ENCODE measurements at regions not wholly inside any gene's neighbourhood (a gene's known extent, or its start where the extent isn't known, plus 50 kb on each side); places are given as distances from the start of the nearest gene placed in this dataset.

DNA sequence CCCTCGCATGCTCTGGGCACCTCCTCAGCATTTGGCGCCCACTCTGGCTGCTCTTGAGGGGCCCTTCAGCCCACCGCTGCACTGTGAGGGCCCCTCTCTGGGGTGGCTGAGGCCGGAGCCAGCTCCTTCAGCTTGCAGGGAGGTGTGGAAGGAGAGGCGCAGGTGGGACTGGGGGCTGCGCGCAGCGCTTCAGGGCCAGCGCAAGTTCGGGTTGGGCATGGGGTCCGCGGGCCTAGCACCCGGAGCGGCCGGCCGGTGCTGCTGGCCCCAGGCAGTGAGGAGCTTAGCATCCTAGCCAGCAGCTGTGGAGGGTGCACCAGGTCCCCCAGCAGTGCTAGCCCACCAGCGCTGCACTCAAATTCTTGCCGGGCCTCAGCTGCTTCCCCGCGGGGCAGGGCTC is 305.6 kb upstream of the ANKRD30A start:
- ATAC-seq: no peak
- Histone ChIP-seq H3K9me3 (no peaks in the 10 kb centered on the region), H3K27me3 (no peaks in the 10 kb centered on the region), H3K36me3 (no peaks in the 10 kb centered on the region), H3K4me3 (no peak overlapping the region), H3K27ac (no peak overlapping the region), H3K4me1 (no peaks in the 10 kb centered on the region)
- intact Hi-C loops (cut with DNase I): no loop called here
- no peak for DNase-seq
- 91 to 98% methylated on average over 20 of the region's 20 CpGs for WGBS, 2 donors
- TF ChIP-seq, protein P1, sequence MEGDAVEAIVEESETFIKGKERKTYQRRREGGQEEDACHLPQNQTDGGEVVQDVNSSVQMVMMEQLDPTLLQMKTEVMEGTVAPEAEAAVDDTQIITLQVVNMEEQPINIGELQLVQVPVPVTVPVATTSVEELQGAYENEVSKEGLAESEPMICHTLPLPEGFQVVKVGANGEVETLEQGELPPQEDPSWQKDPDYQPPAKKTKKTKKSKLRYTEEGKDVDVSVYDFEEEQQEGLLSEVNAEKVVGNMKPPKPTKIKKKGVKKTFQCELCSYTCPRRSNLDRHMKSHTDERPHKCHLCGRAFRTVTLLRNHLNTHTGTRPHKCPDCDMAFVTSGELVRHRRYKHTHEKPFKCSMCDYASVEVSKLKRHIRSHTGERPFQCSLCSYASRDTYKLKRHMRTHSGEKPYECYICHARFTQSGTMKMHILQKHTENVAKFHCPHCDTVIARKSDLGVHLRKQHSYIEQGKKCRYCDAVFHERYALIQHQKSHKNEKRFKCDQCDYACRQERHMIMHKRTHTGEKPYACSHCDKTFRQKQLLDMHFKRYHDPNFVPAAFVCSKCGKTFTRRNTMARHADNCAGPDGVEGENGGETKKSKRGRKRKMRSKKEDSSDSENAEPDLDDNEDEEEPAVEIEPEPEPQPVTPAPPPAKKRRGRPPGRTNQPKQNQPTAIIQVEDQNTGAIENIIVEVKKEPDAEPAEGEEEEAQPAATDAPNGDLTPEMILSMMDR (IDR thresholded peaks at IDR 0.05): no peak
- no peak for FAIRE-seq

DNA sequence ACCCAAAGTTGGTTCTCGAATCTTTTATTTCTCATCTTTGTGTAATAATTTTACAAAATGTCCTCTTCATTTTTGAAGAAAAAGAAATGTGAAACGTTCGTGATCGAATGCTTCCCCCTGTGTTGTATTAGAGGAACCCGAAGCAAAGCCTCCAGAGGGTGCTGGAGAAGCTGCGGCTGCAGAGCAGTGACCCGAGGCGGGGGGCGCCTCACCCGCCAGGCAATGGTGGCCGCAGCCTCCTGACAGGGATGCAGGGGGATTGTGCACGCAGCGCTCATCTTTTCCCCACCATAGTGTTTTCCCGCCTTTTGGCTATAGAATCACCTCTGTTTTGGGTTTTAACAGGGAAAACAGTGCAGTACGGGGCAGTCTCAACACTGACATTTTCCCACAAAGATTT is 307.5 kb upstream of the ANKRD30A start:
- Histone ChIP-seq H3K9me3 (no peaks in the 10 kb centered on the region), H3K4me1 (no peaks in the 10 kb centered on the region), H3K27ac (no peak overlapping the region), H3K4me3 (no peak overlapping the region), H3K27me3 (no peaks in the 10 kb centered on the region), H3K36me3 (no peaks in the 10 kb centered on the region)
- intact Hi-C loops (cut with DNase I): no loop called here
- WGBS, 2 donors: 77 to 87% methylated on average over 15 of the region's 15 CpGs
- DNase-seq (no peak), ATAC-seq (no peak), FAIRE-seq (no peak)
- TF ChIP-seq, protein P1 (IDR thresholded peaks at IDR 0.05): no peak

DNA sequence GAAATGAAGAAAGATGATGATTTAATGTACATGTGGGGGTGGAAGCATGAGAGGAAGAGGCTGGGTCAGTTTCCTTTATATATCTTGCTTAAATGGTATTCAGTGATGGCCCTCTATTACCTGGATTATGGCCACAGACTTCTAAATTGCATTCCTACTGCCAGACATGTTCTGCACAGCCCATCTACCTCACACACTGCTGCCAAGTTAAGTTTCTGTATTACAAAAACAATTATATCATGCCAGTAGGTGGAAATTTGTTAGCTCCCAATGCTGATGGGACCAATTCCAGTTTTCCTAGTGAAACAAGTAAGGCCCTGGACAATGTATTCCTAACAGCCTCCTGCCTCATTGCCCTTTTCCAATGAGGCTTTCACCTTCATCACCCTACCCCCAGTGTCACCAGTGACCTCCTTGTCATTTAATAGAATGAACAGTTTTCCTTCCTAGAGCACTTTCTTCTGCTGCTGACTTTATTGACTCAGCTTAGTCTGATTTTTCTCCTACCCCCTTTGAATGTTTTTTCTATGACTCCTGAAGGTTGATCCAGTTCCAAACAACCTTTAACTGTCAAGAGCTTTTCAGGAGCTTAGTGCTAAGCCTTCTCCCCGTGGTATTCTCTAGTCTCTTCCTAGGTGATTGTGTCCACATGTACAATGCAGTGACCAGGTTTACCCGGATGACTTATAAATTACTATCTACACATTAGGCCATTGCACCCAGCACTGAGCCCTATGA is 316.6 kb upstream of the ANKRD30A start:
- peak; percentile 40 to 69 (median 60) for ATAC-seq
- intact Hi-C loops (cut with DNase I): no loop called here

DNA sequence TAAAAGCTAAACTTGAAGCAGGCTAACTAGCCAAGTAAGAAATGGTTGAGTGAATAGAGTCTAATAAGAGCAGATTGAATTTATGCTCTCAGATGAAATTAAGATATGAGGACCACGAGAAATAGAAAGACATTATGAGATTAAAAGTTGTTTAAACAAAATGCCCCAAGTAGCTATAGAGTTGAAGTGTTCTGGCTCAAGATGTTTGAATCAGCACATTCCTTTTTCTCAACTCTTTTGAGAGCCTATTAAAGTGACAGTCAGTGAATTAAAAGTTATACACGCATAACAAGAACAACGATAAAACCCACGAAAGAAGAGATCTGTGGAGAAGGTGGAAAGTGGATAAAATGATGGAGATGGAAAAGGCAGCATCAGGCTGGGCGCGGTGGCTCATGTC is 322.2 kb upstream of the ANKRD30A start:
- Histone ChIP-seq H3K36me3 (no peaks in the 10 kb centered on the region), H3K9me3 (no peaks in the 10 kb centered on the region), H3K27me3 (no peaks in the 10 kb centered on the region), H3K4me3 (no peak overlapping the region), H3K4me1 (peaks cover 0 to 14% (median 0%) of the 10 kb centered on the region in 3 donors), H3K27ac (no peak overlapping the region)
- TF ChIP-seq, protein P1 (IDR thresholded peaks at IDR 0.05): no peak
- WGBS, 2 donors: 80 to 82% methylated on average over 6 of the region's 6 CpGs
- intact Hi-C loops (cut with DNase I): no loop called here
- no peak for ATAC-seq
- no peak for DNase-seq
- no peak for FAIRE-seq

More for the DNA sequence above, 316.6 kb upstream of the ANKRD30A start:
- TF ChIP-seq, protein P1 (IDR thresholded peaks at IDR 0.05): no peak
- peak overlapping the region in 1 of 4 donors; percentile 28 for H3K27ac ChIP-seq
- H3K9me3 ChIP-seq: no peaks in the 10 kb centered on the region
- no peak for DNase-seq
- H3K27me3 ChIP-seq: no peaks in the 10 kb centered on the region
- no peaks in the 10 kb centered on the region for H3K36me3 ChIP-seq
- WGBS, 2 donors: 36 to 41% methylated on average over 2 of the region's 2 CpGs
- no peak for FAIRE-seq
- no peak overlapping the region for H3K4me3 ChIP-seq
- H3K4me1 ChIP-seq: peaks cover 0 to 17% (median 12%) of the 10 kb centered on the region in 3 donors

DNA sequence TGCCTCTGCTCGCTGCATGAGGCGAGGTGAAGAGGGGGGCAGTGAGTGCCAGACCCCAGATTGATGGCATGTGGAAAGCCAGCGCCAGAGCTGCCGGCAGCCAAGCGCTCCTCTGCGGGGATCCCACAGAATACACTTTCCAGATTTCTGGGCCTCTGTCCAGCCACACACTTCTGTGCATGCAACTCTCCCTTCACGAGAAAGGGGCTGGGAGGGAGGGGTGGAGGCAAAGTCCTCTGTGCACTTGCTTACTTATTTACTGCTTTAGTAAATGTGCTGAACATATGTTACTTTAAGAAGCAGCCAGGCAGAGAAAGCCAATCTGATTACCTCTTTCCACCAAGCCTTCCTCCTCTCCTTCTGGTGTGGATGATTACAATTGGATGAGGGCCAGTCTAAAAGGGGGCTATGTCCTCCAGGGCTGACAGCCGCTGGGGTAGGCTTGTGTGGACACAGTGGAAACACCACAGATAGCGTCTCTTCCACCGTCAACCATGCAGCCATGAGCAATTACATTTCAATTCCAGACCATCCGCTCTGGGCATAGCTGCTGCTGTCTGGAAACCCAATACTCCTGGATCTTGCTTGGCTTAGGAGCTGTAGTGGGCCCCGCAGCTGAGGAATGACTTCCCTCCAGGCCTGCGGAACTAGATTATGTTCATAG is 322.8 kb upstream of the ANKRD30A start:
- DNase-seq (peak in 4 of 6 donors; percentile 17 to 31 (median 22)), FAIRE-seq (no peak), ATAC-seq (peak; percentile 69 to 89 (median 76))
- Histone ChIP-seq H3K27me3 (no peaks in the 10 kb centered on the region), H3K9me3 (no peaks in the 10 kb centered on the region), H3K27ac (no peak overlapping the region), H3K36me3 (no peaks in the 10 kb centered on the region), H3K4me1 (peaks cover 0 to 14% (median 0%) of the 10 kb centered on the region in 3 donors), H3K4me3 (peak overlapping the region in 2 of 4 donors; percentile 3 to 14)
- intact Hi-C loops (cut with DNase I): no loop called here
- 20 to 22% methylated on average over 13 of the region's 13 CpGs for WGBS, 2 donors
- TF ChIP-seq, protein P1 (IDR thresholded peaks at IDR 0.05): no peak
